ENCODE measurements at regions not wholly inside any gene's neighbourhood (a gene's known extent, or its start where the extent isn't known, plus 50 kb on each side); places are given as distances from the start of the nearest gene placed in this dataset.

- in situ Hi-C loops (cut with MboI; ENCODE audit: low pct_ligation_motif_present in 1 of 4, low pct_unique_long_range_greater_than_20kb in 1 of 4, low sequenced_read_pairs in 3 of 4) (no loop called here), intact Hi-C loops (cut with DNase I; ENCODE audit: low total_unique reads) (no loop called here)
- no peaks in the 10 kb centered on the region for H3K27me3 ChIP-seq
- H3K4me1 ChIP-seq = no peaks in the 10 kb centered on the region
- H3K36me3 ChIP-seq = no peaks in the 10 kb centered on the region
- no peak for TF ChIP-seq POLR2A (IDR thresholded peaks at IDR 0.05)
- TF ChIP-seq EP300 (IDR thresholded peaks at IDR 0.05; ENCODE audit: low read depth) = no peak
- peaks cover 11 to 13% of the 10 kb centered on the region in 2 donors for H3K9me3 ChIP-seq
- no peak overlapping the region for H3K4me3 ChIP-seq
- DNase-seq = no peak
- WGBS, 2 donors (ENCODE audit: low coverage in 1 of 2) = 45 to 50% methylated on average over 4 of the region's 4 CpGs
- H3K27ac ChIP-seq = no peak overlapping the region
Measured at GRCh38 chr11:122062763-122063162, 53.3 kb downstream of the BLID start.

GRCh38 chr11:122059565-122059964 lies 56.5 kb downstream of the BLID start:
- DNase-seq = no peak
- intact Hi-C loops (cut with DNase I; ENCODE audit: low total_unique reads) = no loop called here

GRCh38 chr11:122050021-122050690 lies 65.9 kb downstream of the BLID start:
- no peak for TF ChIP-seq EP300 (IDR thresholded peaks at IDR 0.05; ENCODE audit: low read depth)
- no peak for TF ChIP-seq CTCF (IDR thresholded peaks at IDR 0.05)
- no peak for TF ChIP-seq POLR2AphosphoS5 (IDR thresholded peaks at IDR 0.05)
- WGBS, 2 donors (ENCODE audit: low coverage in 1 of 2) = 85% methylated on average over 2 of the region's 2 CpGs; no CpG with 5 or more reads in 1 of the 2 donors

More at GRCh38 chr11:122059565-122059964, 56.5 kb downstream of the BLID start:
- no peaks in the 10 kb centered on the region for H3K36me3 ChIP-seq
- H3K4me3 ChIP-seq = no peak overlapping the region
- TF ChIP-seq EP300 (IDR thresholded peaks at IDR 0.05; ENCODE audit: low read depth) = no peak
- no peak for TF ChIP-seq POLR2AphosphoS5 (IDR thresholded peaks at IDR 0.05)
- TF ChIP-seq CTCF (IDR thresholded peaks at IDR 0.05) = no peak
- TF ChIP-seq POLR2A (IDR thresholded peaks at IDR 0.05) = no peak
- H3K27ac ChIP-seq = no peak overlapping the region
- in situ Hi-C loops (cut with MboI; ENCODE audit: low pct_ligation_motif_present in 1 of 4, low pct_unique_long_range_greater_than_20kb in 1 of 4, low sequenced_read_pairs in 3 of 4) = no loop called here
- peaks cover 11 to 13% of the 10 kb centered on the region in 2 donors for H3K9me3 ChIP-seq
- no peaks in the 10 kb centered on the region for H3K4me1 ChIP-seq
- no peaks in the 10 kb centered on the region for H3K27me3 ChIP-seq

DNA sequence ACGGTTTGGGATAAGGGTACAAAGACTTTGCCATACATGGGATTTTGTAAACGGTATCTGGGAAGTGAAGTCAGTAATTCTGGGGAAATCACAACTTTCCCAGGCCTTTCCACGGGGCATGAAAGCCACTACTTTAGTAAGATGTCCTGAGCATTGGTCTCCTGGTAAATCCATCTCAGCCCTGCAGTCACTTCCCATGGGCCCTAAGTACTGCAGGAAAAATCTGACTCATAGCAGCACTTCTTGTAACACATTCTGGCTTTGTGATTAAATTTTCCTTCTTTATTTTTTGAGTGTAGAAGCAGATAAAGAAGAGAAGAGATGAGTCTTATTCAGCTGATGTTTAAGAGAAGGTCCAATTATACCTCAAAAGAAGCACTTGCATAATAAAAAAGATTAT lies 67.6 kb downstream of the BLID start:
- intact Hi-C loops (cut with DNase I; ENCODE audit: low total_unique reads) (no loop called here), in situ Hi-C loops (cut with MboI; ENCODE audit: low pct_ligation_motif_present in 1 of 4, low pct_unique_long_range_greater_than_20kb in 1 of 4, low sequenced_read_pairs in 3 of 4) (no loop called here)
- WGBS, 2 donors (ENCODE audit: low coverage in 1 of 2) = 80 to 94% methylated on average over 3 of the region's 3 CpGs
- no peaks in the 10 kb centered on the region for H3K36me3 ChIP-seq
- no peak overlapping the region for H3K27ac ChIP-seq
- no peak overlapping the region for H3K4me3 ChIP-seq
- TF ChIP-seq EP300 (IDR thresholded peaks at IDR 0.05; ENCODE audit: low read depth) (no peak), POLR2AphosphoS5 (IDR thresholded peaks at IDR 0.05) (no peak), CTCF (IDR thresholded peaks at IDR 0.05) (no peak), POLR2A (IDR thresholded peaks at IDR 0.05) (no peak)
- no peaks in the 10 kb centered on the region for H3K27me3 ChIP-seq
- H3K9me3 ChIP-seq = peaks cover 0 to 7% of the 10 kb centered on the region in 2 donors
- no peak for DNase-seq
- no peaks in the 10 kb centered on the region for H3K4me1 ChIP-seq

More at GRCh38 chr11:122050021-122050690, 65.9 kb downstream of the BLID start:
- no peak for DNase-seq
- Histone ChIP-seq H3K27me3 (no peaks in the 10 kb centered on the region), H3K27ac (no peak overlapping the region), H3K36me3 (no peaks in the 10 kb centered on the region), H3K4me3 (no peak overlapping the region), H3K9me3 (peaks cover 0 to 7% of the 10 kb centered on the region in 2 donors), H3K4me1 (no peaks in the 10 kb centered on the region)
- intact Hi-C loops (cut with DNase I; ENCODE audit: low total_unique reads) (no loop called here), in situ Hi-C loops (cut with MboI; ENCODE audit: low pct_ligation_motif_present in 1 of 4, low pct_unique_long_range_greater_than_20kb in 1 of 4, low sequenced_read_pairs in 3 of 4) (no loop called here)

- TF ChIP-seq EP300 (IDR thresholded peaks at IDR 0.05; ENCODE audit: low read depth) (no peak), POLR2A (IDR thresholded peaks at IDR 0.05) (no peak), CTCF (IDR thresholded peaks at IDR 0.05) (no peak), POLR2AphosphoS5 (IDR thresholded peaks at IDR 0.05) (no peak)
- Histone ChIP-seq H3K27ac (peak overlapping the region in 1 of 4 donors; percentile 19), H3K4me3 (no peak overlapping the region), H3K27me3 (no peaks in the 10 kb centered on the region), H3K9me3 (peaks cover 0 to under 1% of the 10 kb centered on the region in 2 donors), H3K36me3 (no peaks in the 10 kb centered on the region), H3K4me1 (no peaks in the 10 kb centered on the region)
- 79 to 80% methylated on average over 6 of the region's 6 CpGs for WGBS, 2 donors (ENCODE audit: low coverage in 1 of 2)
- no peak for DNase-seq
- in situ Hi-C loops (cut with MboI; ENCODE audit: low pct_ligation_motif_present in 1 of 4, low pct_unique_long_range_greater_than_20kb in 1 of 4, low sequenced_read_pairs in 3 of 4) = no loop called here
- intact Hi-C loops (cut with DNase I; ENCODE audit: low total_unique reads) = no loop called here
Measured at GRCh38 chr11:122046846-122047245, 69.2 kb downstream of the BLID start.

All from transverse colon (tissue), 4 donors.